GM18868 (cell line): ENCODE measurements at regions not wholly inside any gene's neighbourhood (a gene's known extent, or its start where the extent isn't known, plus 50 kb on each side); places are given as distances from the start of the nearest gene placed in this dataset.
"Not testable (repeated sequence)": the region's sequence is repeated elsewhere in the genome, so short reads cannot be mapped to it uniquely, and the experiment has no call there.

Experiments
- ATAC-seq: cut with Tn5 transposase; IDR thresholded peaks from one replicate; pipeline ENCODE4 v1.9.1; 2021; ENCODE audit warnings: mild to moderate bottlenecking, moderate library complexity; ENCODE audit not compliant: unreplicated experiment

DNA sequence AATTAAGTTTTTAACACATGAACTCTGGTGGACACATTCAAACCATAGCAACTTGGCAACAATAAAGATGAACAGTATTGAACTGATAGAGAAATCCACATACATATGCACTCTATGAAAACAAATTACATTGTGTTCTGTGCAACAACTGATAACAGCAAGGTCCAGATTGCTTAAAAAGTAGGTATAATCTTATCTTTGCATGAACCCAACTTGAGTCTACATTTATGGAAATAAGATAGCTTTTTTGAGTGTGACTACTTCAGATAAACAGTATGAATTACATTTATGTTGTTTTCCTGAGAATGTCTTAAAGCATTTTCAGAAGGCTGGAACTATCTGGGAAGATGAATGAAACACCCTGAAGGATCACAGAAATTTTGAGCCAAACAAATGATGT lies 212.6 kb upstream of the GK2 start:
- ATAC-seq = no peak

DNA sequence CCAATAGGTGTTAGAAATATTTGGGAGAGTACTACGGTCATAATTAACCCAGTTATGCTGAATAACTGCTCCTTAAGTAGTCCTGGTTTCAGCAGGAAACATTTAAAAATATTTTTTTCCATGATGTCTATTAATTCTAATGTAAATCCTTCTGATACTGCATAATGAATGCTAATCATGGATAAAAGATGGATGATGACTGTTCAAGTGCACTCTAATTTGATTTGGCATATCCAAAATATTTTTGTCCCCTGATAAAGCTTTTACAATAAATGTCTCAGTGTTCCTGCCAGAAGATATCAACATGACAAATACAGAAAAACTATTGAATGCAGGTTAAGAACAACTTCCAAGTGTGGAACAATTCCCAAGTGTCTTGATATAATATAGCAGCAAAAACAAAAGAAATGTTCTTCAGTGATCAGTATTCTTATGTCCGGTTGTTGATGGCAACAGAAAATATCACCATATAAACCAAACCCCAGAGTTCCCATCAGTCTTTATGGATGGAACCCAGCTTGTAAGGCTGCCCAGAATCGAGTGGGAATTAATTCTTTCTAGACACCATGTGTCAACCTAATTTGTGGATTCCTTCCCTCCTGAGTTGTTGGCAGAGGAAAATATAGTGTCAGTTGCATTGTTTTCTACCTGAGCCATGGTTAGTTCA lies 205.4 kb upstream of the GK2 start:
- no peak for ATAC-seq

DNA sequence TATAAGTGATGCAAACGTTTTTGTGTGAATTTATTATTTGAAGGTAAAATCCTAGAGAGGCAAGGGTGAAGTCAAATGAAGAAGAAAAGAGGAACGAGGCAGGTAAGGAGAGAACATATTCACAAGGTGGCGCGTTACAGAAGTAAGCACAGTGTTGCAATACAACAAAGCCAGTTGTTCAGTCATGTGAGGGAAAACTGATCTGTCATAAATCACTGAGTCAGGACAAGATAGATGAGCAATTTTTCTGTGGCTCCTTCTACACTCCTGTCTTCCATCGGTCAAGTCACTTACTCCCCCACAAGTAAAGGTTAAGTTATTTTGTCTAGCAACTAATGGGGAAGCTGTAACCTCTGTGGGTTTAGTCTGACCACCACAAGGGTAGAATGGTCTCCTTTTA lies 203.0 kb upstream of the GK2 start:
- no peak for ATAC-seq

GRCh38 chr4:79609817-79610216 lies 201.8 kb upstream of the GK2 start:
- ATAC-seq = no peak

GRCh38 chr4:79607979-79608378 lies 200.0 kb upstream of the GK2 start:
- ATAC-seq = no peak

GRCh38 chr4:79604152-79604551 lies 196.1 kb upstream of the GK2 start:
- ATAC-seq = no peak

DNA sequence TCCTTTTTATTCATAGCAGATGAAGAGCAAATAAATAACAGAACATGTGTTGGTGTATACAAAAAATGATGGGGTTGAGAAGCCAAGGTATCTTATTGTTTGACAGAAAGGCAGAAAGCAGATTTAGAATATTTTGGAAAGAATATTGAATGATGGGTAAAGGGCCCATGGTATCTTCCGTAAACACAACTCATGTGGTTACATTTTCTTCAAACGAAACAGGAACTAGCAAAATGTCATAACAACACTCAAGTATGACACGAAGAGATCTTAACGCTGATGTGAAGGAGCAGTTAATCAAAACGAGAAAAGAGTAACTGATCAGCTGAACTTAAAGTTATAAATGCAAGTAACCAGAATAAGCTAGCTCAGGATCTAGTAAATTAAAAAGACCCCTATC lies 195.7 kb upstream of the GK2 start:
- ATAC-seq = peak; percentile 72

DNA sequence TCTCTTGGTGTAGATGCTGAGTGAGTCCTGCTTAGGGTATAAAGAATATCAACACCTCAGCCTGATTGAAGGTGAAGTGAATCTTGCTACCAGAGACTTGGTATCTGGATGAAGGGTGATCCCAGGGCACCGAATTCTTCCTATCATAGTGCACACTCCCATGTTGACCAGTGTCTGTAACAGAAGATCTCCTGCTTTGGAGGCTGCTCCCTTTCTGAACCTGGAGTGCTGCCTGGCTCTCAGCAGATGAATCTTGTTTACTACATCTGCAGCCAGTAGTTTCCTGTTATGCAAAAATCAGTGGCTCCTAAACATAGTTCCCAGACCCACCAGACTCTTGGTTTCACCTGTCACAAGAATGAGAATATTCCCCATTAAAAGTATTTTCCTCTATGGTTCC lies 191.7 kb upstream of the GK2 start:
- no peak for ATAC-seq

DNA sequence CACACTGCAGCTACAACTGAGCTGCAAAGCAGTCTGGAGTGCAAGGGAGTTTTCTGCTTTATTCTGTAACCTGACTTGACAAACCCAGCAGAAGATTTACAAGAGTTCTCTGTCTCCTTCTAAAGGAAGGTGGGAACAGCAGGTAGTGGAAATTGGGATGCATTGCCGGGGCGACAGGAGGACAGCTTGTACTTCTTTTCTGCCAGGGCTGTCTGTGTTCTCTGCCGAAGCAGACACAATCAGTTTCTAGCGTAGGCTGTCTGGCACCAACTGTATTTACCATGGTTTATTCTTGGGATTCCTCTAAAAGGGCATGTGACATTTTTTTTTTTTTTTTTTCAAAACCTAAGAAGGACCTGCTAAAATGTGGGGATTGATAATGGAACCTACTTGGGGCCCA lies 190.8 kb upstream of the GK2 start:
- no peak for ATAC-seq

DNA sequence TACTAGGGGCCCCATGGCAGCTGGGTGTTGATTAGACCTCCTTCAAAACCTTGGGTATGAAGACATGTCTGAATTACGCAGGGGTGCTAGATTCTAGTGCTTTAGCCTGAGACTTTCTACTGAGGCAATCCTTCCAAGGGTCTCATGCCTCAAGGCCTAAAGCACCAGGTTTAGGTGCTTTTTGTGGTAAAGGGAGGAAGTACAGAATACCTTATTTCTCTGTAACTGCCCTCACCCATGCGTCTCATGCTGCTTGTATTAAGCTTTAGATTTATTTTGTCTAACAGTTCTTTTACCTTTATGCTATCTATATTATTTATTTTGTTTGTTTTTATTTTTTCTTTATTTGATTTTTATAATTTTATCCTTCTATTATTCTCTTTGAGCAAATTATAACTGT lies 190.2 kb upstream of the GK2 start:
- ATAC-seq = no peak

DNA sequence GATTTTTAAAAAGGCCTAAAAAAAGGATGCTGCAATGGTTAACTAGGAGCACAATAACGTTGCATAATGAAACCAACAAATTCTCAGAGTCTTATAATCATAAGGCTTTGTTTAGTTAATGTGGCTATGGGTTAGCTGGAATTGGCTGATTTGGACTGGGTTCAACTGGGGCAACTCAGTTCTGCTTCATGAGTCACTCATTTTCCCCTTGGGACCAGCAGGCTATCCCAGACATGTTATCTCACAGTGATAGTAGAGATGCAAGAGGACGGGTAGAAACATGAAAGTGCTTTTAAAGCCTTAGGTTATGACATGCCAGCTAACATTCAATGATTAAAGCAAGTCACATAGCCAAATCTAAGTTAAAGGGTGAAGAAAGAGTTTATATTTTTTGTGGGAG lies 189.2 kb upstream of the GK2 start:
- ATAC-seq = no peak

- not testable (repeated sequence) for ATAC-seq
Measured at GRCh38 chr4:79592218-79592617, 184.2 kb upstream of the GK2 start.

DNA sequence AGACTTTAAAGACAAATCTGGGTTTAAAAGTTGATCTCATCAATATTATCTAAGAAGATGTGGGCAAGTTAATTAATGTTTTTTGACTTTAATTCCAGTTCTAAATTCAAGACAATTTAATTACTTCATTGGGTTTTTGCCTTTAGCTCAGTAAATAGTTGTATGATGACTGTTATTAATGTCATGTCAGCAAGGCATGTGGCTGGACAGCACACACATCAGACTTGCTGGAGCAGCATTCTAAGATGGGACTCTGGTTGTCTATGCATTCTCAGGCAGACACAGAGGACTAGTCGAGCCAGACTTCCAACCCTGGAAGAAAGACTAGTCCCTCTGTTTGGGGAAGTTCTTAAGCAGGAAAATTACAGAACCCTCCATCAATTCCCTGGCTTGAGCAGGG lies 180.7 kb upstream of the GK2 start:
- no peak for ATAC-seq

- ATAC-seq = not testable (repeated sequence)
Measured at GRCh38 chr4:79587207-79587606, 179.2 kb upstream of the GK2 start.

DNA sequence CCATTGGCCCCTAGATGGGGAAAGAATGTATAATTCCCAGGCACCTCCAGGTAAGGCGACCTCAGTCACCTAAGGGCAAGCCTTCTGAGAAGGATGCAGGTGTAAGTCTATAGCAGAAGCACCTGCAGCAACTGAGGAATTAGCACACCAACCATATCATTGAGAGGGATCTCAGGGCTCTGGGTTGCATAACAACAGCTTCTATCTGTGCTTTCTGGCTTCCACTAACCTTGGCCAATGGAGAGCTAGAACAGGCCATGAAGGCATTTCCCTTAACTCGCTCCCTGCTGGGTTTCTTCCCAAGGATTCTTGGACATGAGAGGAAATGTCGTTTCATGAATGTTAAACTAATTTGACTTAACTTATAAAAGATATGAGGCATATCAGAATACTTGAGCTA lies 177.8 kb upstream of the GK2 start:
- ATAC-seq = no peak

GRCh38 chr4:79585330-79585729 lies 177.3 kb upstream of the GK2 start:
- ATAC-seq = no peak

DNA sequence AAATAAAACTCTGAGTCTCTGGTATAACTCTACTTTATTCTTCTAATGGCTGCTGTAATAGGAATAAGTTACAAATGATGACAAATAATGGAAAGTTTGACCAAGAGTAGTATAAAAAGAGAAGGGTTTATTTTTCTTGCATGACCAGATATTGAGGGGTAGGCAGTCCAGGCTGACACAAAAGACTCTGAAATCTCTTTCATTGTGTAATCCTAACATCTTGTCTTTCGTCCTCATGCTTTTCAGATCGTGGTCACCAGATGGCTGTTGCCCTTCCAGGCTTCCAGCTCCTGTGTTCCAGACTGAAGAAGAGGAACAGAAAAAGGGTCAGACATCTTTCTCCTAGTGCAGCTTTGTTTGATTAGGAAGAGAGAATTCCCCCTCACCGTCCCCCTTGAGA lies 176.9 kb upstream of the GK2 start:
- ATAC-seq = no peak

DNA sequence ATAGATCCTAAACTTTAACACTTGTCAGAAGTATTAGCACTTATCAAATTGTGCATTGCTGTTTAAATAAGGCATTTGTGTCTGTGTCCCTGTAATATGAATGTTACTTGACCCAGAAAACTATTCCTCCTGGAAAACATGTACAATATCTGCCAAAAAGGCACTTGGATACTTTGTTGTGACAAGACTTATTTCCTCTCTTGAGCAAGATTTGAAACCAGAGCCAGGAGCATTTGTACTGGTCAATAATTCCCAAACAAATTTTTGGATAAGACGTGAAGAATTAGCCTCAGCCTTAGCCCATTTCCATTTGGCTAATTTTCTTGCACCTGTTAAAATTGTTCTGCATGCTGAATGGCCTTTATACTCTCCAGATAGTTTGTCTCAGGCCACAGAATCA lies 176.3 kb upstream of the GK2 start:
- ATAC-seq = no peak

DNA sequence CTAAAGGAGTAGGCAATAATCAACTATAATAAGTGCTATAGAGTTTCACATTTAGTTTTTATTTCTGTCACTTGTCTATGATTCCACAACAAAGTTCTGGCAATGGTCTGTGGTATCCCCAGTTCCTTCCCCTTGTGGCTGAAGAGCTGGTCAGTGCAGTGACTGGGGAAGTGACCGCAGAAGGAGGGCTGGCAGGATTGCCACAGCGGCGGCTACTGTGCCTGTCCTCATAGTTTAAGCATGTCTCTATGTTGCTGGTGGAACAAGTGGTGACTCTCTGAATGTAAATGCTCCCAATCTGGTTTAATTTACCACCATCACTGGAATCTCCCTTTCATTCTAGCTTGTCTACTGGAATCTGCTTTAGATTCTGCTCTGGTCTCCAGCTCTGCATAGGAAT lies 170.6 kb upstream of the GK2 start:
- no peak for ATAC-seq

DNA sequence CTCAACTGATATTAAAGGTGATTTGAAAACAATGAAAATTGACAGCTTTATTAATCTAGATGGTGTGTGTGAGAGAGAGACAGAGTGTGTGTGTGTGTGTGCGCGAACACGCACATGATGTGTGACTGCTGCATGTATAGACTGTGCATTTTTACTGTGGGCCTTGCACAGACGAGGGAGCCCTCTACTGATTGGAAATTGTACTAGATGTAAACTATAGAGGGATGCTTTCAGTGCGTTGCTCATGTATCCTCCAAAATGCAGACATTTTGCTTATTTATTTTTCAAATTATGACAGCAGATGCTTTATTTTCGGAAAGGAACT lies 168.4 kb upstream of the GK2 start:
- peak; percentile 89 for ATAC-seq

- peak; percentile 12 for ATAC-seq
Measured at GRCh38 chr4:79575709-79576428, 167.8 kb upstream of the GK2 start.

DNA sequence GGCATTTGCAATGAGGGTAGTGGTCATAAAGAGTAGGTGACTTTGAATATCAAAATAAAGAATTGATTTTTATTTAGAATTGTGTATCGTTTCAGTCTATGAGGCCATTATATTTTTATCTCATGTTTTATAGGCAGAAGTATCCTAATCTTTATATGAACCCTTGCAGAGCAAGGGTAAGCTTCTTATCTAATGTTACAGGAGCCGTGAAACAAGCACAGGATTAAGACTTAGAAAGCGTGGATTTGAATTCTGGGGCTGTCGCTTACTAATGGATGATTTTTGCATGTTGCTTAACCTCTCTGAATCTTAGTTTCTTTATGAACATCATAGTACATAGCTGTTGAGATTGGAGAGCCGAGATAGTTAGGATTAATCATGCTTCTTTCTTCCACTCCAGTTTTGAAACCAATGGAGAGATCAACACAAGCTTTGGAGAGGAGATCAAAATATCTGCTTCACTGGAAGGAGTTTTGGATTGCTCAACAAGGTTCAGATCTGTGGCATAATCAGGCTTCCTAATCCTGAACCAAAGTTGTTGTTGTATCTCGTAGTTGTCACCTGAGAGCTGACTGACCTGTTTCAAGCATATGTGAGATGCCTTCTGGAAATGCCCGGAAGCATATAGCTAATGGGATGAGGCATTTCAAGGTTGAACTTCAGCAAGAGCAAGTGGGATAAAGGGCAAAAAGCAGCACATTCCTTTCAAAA lies 166.9 kb upstream of the GK2 start:
- ATAC-seq = no peak
